Brain pericyte (primary cell): ENCODE measurements at regions not wholly inside any gene's neighbourhood (a gene's known extent, or its start where the extent isn't known, plus 50 kb on each side); places are given as distances from the start of the nearest gene placed in this dataset.
"Not testable (repeated sequence)": the region's sequence is repeated elsewhere in the genome, so short reads cannot be mapped to it uniquely, and the experiment has no call there.

Experiments
- DNase-seq: peaks from one replicate; pipeline ENCODE4 v3.0.0-alpha.2; 2012; ENCODE audit warnings: low read depth, low spot score

- not testable (repeated sequence) for DNase-seq
Observed at GRCh38 chr10:29725927-29726326, 91.2 kb upstream of the SVIL start.

DNA sequence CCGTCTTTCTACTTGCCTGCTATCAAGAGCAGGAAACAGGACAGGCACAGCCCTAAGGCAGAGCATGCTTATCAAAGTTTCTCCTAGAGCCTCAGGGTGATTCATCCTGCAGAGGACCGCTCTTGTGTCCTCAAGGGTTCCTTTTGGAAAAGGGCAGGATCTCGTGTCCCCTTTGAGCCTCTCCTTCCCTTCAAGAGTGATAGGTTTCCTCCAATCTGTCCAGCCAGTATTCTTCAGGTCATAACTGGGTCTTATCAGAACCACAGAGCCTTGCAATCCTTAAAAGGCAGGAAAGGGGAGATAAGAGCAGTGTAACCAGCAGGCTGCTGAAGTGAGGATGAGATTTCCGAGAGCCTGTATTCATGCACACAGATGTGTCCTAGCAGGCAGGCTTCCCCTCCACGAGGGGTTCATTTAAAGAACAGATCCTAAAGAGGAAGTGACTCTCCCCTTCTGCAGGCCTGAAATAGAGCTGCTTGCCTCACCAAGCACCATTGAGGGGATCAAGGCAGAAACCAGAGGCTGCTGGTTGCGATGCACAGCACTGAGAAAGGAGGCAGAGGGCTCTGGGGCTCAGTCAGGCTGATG is 90.5 kb upstream of the SVIL start:
- DNase-seq = no peak

DNA sequence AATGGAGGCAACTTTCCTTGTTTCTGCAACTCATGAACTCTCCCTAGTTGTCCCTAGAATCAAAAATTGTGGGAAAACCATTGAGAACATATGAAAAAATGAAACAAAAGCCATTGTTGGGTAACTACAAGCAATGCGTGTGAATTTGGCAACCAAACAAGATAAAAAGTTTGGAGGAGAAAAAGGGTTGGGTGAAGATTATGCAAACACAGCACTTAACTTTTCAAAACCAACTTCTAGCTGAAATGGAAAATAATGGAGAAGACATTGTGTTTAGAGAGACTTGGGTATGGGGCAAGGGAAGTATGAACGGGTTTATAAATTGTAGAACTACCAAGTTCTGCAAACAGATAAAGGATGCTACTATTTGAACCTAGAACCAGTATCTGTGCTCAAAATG is 89.0 kb upstream of the SVIL start:
- DNase-seq = no peak

- no peak for DNase-seq
Observed at GRCh38 chr10:29722777-29723176, 88.0 kb upstream of the SVIL start.

DNA sequence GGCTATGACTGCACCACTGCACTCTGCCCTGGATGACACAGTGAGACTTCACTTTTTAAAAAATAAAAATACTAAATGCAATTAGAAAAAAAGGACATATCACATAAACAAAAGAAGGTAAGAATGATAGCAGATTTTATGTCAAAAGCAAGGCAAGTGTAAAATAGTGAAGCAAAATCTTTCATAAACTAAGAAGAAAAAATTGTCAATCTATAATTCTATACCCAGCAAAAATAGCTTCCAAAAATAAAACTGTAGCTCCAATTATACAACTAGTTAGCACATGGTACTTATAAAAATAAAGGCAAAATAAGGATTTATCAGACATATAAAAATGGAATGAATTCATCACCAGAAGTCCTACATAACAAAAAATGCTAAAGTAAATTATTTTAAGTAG is 85.4 kb upstream of the SVIL start:
- no peak for DNase-seq

DNA sequence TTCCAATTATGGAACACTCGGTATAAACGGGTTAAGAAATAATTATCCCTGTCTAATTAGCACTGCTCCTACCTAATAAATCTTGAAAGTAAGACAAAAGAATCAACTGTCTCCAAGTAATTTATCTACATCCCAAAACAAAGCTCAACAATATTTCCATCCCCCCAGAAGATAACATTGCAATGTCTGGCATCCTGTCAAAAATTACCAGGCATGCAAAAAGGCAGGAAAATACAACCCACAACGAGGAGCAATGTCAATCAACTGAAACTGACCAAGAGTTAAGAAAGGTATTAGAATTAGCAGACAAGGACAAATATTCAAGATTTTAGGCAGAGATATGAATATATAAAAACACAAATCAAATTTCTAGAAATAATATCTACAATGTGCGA is 84.5 kb upstream of the SVIL start:
- DNase-seq = no peak

GRCh38 chr10:29715296-29715695 is 80.5 kb upstream of the SVIL start:
- DNase-seq = no peak

GRCh38 chr10:29714096-29714874 is 79.5 kb upstream of the SVIL start:
- DNase-seq = no peak

- DNase-seq = no peak
Observed at GRCh38 chr10:29713450-29713849, 78.7 kb upstream of the SVIL start.

DNA sequence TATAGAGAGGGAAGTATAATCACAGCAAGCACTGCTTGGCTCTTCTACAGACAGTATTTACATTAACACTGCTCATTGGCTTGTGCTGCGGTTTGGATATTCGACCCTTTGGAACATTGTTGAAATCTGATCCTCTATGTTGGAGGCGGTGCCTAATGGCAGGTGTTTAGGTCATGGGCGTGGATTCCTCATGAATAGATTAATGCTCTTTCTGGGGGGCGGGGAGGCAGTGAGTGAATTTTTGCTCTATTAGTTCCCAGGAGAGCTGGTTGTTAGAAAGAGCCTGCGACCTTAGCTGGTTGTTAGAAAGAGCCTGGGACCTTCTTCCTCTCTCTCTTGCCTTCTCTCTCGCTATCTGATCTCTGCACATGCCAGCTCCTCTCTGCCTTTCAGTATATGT is 77.3 kb upstream of the SVIL start:
- DNase-seq = no peak

DNA sequence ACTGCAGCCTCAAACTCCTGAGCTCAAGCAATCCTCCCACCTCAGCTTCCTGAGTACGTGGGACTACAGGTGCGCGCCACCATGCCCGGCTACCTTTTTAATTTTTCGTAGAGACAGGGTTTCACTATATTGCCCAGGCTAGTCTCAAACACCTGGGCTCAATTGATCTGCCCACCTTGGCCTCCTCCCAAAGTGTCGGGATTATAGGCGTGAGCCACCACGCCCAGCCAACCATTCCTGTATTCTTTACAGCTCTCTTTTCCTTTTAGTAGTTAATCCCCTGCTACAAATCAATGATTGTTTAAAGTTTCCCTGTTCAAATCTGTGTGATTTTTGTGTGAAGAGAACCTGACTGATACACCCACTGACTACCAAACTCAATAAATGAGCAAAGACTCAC is 75.4 kb upstream of the SVIL start:
- no peak for DNase-seq

- no peak for DNase-seq
Observed at GRCh38 chr10:29709484-29710002, 74.8 kb upstream of the SVIL start.

DNA sequence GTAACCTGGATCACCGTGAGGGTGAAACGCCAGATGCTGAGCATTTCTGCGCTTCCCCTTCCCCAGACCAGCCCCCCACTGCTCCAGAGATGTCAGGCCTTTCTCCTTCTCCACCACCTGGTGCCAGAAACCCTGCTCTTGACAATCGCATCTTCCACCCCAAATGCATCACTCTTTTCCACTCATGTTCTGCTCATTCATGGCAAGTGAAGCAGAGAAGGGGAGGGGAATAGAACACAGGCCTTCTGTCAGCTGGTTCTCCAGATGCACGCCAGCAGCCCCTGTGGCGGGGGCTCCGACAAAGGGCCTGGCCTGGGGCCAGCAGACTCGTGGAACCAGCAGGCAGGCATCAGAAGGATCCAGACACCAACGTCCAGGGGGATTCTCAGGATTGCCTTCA is 68.5 kb upstream of the SVIL start:
- DNase-seq = no peak

DNA sequence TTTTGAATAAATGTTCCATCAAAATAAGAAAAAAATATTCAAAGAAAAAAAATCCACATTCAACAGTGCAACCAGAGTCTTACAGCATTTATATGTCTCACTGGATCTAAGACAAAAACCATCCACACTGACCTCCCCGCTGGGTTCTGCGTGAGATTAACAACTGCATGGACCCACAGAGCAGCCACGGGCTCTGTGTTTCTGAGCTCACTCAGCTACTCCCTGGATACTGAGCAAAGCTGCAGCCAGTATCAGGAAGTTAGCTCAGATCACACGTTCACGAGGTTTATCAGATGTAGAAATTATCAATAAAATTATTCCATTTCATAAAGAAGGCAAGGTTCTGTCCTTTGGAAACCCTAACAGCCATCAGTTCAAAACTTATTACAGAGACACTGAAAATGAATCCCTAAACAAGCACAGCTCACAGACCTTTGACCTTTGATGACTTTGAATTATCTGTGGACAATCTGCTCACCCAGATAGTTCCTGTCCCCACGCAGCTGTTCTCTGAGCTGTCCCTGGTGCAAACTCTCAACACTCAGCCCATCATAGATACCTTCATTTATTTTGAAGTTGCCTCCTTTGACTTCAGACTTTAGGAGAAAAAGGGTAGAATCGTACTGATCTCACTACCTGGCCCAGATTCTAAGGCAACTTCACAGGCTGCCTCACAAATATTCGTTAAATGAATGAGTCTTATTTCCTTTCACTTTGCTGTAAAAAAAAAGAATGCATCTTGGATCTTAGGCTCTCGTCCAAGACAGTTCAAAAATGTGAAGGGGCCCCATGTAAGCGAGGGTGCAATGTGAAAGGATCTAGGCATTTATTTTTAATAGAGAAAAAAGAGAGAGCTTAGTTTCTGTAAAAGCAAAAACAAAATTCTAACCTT is 67.7 kb upstream of the SVIL start:
- DNase-seq = no peak

DNA sequence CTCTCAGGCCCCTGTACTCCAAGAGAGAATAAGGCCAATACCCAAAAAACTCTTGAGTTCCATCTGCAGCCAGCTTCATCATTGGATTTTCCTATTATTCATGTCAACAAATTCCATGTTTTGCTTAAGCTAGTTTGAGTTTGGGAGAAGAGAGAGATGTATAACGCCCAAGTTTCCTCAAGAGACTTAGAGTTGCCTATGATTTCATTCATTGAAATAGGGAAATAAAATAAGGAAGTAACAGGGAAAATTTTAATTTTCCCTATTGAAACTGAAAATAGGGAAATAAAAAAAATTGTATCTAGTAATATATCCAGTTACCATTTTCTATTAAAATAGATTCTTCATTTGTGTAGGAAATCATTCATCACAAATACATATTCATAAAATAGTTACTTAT is 66.5 kb upstream of the SVIL start:
- DNase-seq = no peak

DNA sequence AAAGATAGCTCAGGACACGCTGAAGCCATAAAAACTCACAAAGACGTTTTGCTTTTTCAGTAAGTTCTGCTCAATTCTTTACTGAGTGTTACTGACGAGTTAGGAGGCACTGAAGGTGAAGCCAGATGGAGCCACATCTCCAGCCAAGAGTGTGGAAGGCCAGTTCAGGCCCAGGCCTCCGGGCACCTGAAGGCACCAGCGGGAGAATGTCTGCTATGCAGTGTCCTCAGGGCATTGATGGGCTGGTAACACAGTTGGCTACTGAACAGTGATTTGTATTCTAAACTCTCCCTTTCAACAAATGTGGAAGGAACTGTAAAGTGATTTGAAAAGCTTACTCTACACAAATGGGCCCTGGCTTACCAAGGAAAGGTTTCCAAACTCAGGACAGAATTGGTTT is 64.8 kb upstream of the SVIL start:
- DNase-seq = no peak

DNA sequence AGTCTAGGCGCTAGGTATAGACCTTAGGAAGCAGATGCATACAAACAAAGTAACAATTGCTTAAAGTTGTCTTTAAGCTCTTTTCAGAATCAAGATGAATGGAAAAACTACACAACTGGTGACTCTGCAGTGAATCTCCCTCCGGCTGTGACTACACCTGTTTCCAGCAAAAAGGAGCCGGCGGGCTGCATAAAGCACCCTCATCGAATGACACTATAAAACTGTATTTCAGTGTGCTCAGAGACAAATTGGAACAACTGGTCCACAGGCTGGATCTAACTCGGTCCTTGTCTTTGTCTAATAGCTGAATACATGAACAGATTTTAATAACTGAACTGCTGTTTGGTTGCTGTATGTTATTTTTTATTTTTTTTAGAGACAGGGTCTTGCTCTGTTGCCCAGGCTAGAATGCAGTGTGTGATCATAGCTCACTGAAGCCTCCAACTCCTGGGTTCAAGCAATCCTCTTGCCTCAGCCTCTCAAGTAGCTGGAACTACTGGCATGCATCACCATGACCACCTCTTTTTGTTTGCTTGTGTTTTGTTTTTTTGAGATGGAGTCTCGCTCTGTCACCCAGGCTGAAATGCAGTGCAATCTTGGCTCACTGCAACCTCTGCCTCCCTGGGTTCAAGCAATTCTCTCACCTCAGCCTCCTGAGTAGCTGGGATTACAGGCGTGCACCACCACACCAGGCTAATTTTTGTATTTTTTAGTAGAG is 64.2 kb upstream of the SVIL start:
- DNase-seq = no peak

- not testable (repeated sequence) for DNase-seq
Observed at GRCh38 chr10:29696581-29696980, 61.8 kb upstream of the SVIL start.

GRCh38 chr10:29694121-29694520 is 59.4 kb upstream of the SVIL start:
- no peak for DNase-seq

GRCh38 chr10:29692121-29692539 is 57.4 kb upstream of the SVIL start:
- no peak for DNase-seq

DNA sequence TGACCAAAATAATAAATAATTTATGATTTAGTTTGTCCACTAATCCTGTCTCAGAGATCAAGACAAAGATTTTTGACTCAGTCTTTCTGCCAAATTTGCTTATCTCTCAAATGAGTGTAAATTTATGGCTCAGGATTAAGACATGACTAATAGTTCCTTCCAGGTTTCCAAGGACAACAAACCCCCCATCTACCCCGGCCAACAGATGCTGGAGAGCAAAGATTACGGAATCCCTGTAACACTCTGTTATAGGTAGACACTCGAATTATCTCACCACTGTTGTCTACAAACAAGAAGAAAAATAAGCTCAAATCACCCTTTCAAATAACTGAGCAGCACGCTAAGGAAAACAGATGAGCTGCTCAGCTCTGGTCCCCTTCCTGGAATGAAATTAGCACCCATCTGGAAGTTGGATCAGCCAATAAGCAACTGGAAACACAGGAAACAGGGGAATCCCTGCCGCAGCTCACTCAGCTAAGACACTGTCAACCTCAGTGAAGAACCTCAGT is 56.8 kb upstream of the SVIL start:
- no peak for DNase-seq
